Head of caudate nucleus (tissue), 42 donors: ENCODE measurements at regions not wholly inside any gene's neighbourhood (a gene's known extent, or its start where the extent isn't known, plus 50 kb on each side); places are given as distances from the start of the nearest gene placed in this dataset.

Experiments used
- DNase-seq, 42 donors: peaks; one replicate each; pipeline versions ENCODE4 v3.0.0 to v3.0.0-alpha.2; 2020 to 2021; ENCODE audit warnings: mixed read lengths in 7 of 42
- intact Hi-C: fragments of 100-400 bp; cut with DNase I; formaldehyde crosslinking; loops from one replicate; pipeline ENCODE4 v1.15.0; 2022

GRCh38 chr20:12591949-12592470, 416.8 kb upstream of the SPTLC3 start:
- intact Hi-C loops, result no loop called here
- DNase-seq, result no peak

GRCh38 chr20:12592756-12593155, 416.0 kb upstream of the SPTLC3 start:
- no peak for DNase-seq
- intact Hi-C loops, result no loop called here

GRCh38 chr20:12593342-12593873, 415.4 kb upstream of the SPTLC3 start:
- intact Hi-C loops, result no loop called here
- no peak for DNase-seq

- DNase-seq, result no peak
- intact Hi-C loops, result no loop called here
Measured at GRCh38 chr20:12594410-12595088, 414.2 kb upstream of the SPTLC3 start.

- no peak for DNase-seq
- intact Hi-C loops, result no loop called here
Measured at GRCh38 chr20:12595841-12596240, 412.9 kb upstream of the SPTLC3 start.

GRCh38 chr20:12596863-12597262, 411.9 kb upstream of the SPTLC3 start:
- intact Hi-C loops, result no loop called here

GRCh38 chr20:12597551-12597950, 411.2 kb upstream of the SPTLC3 start:
- no peak for DNase-seq
- intact Hi-C loops, result no loop called here

More at GRCh38 chr20:12596863-12597262, 411.9 kb upstream of the SPTLC3 start:
- no peak for DNase-seq

- intact Hi-C loops, result no loop called here
- DNase-seq, result no peak
Measured at GRCh38 chr20:12598894-12599293, 409.9 kb upstream of the SPTLC3 start.

GRCh38 chr20:12599494-12599893, 409.3 kb upstream of the SPTLC3 start:
- no peak for DNase-seq
- intact Hi-C loops, result no loop called here

GRCh38 chr20:12605751-12606150, 403.0 kb upstream of the SPTLC3 start:
- DNase-seq, result no peak
- intact Hi-C loops, result no loop called here

- intact Hi-C loops, result no loop called here
- no peak for DNase-seq
Measured at GRCh38 chr20:12610871-12611270, 397.9 kb upstream of the SPTLC3 start.

GRCh38 chr20:12614764-12615163, 394.0 kb upstream of the SPTLC3 start:
- intact Hi-C loops, result no loop called here
- DNase-seq, result no peak

GRCh38 chr20:12617076-12617475, 391.7 kb upstream of the SPTLC3 start:
- DNase-seq, result no peak
- intact Hi-C loops, result no loop called here

- intact Hi-C loops, result no loop called here
- DNase-seq, result no peak
Measured at GRCh38 chr20:12623870-12624269, 384.9 kb upstream of the SPTLC3 start.

GRCh38 chr20:12627485-12627884, 381.3 kb upstream of the SPTLC3 start:
- intact Hi-C loops, result no loop called here

GRCh38 chr20:12638633-12639312, 370.0 kb upstream of the SPTLC3 start:
- intact Hi-C loops, result no loop called here
- DNase-seq, result no peak

More at GRCh38 chr20:12627485-12627884, 381.3 kb upstream of the SPTLC3 start:
- DNase-seq, result no peak

GRCh38 chr20:12640251-12640650, 368.5 kb upstream of the SPTLC3 start:
- intact Hi-C loops, result no loop called here
- DNase-seq, result no peak

GRCh38 chr20:12641619-12642018, 367.2 kb upstream of the SPTLC3 start:
- no peak for DNase-seq
- intact Hi-C loops, result no loop called here

- intact Hi-C loops, result no loop called here
- no peak for DNase-seq
Measured at GRCh38 chr20:12644461-12644860, 364.3 kb upstream of the SPTLC3 start.

GRCh38 chr20:12649234-12649633, 359.5 kb upstream of the SPTLC3 start:
- intact Hi-C loops, result no loop called here
- no peak for DNase-seq

- intact Hi-C loops, result no loop called here
- no peak for DNase-seq
Measured at GRCh38 chr20:12653642-12654041, 355.1 kb upstream of the SPTLC3 start.
